ENCODE measurements at regions not wholly inside any gene's neighbourhood (a gene's known extent, or its start where the extent isn't known, plus 50 kb on each side); places are given as distances from the start of the nearest gene placed in this dataset.

- Histone ChIP-seq H2BK15ac (ENCODE audit: low read depth, poor library complexity, severe bottlenecking) (no peak overlapping the region), H3K79me1 (replicated peaks; ENCODE audit: low read length, poor library complexity, severe bottlenecking) (no peaks in the 10 kb centered on the region), H3K4me3 (ENCODE audit: insufficient read depth in 1 of 2, low read depth in 1 of 2, low read length in 2 of 2) (no peak overlapping the region), H2AK5ac (ENCODE audit: low read length, severe bottlenecking) (no peak overlapping the region), H3K4ac (ENCODE audit: low read depth in 1 of 2, low read length in 2 of 2) (no peak overlapping the region), H3K4me2 (ENCODE audit: low read length, poor library complexity, severe bottlenecking) (no peak overlapping the region), H3K23ac (ENCODE audit: low read length in 2 of 2) (no peak overlapping the region), H3K9me3 (ENCODE audit: control insufficient read depth, low read length) (no peaks in the 10 kb centered on the region), H3K36me3 (ENCODE audit: control insufficient read depth in 1 of 2, insufficient read depth in 2 of 2, low read depth in 1 of 2, low read length in 2 of 2) (no peaks in the 10 kb centered on the region), H2BK5ac (ENCODE audit: low read depth, low read length, poor library complexity, severe bottlenecking) (no peak overlapping the region), H3K9ac (ENCODE audit: low read length) (no peak overlapping the region), H3K14ac (ENCODE audit: low read length in 2 of 2) (no peak overlapping the region), H4K91ac (ENCODE audit: low read length) (no peak overlapping the region), H2BK120ac (ENCODE audit: low read depth, low read length) (no peak overlapping the region), H3K18ac (ENCODE audit: low read depth in 1 of 2, low read length in 2 of 2) (peak overlapping the region in 1 of 2 experiments; percentile 49), H2BK12ac (ENCODE audit: low read length in 2 of 2) (no peak overlapping the region), H2AFZ (ENCODE audit: low read depth, low read length) (no peak overlapping the region), H4K8ac (ENCODE audit: low read length) (no peak overlapping the region), H3K27ac (ENCODE audit: low read length, poor library complexity, severe bottlenecking) (no peak overlapping the region), H3K4me1 (ENCODE audit: control insufficient read depth, insufficient read depth, low read depth, low read length) (peaks cover 29% of the 10 kb centered on the region), H3K27me3 (ENCODE audit: control insufficient read depth in 1 of 2, insufficient read depth in 1 of 2, low read length in 2 of 2) (peaks cover 0 to 31% of the 10 kb centered on the region in 2 experiments)
- 93% methylated on average over 5 of the region's 5 CpGs for WGBS
- DNase-seq: no peak
Observed at GRCh38 chr1:25018943-25019336, 88.9 kb upstream of the RUNX3 start.

- H3K4ac ChIP-seq (ENCODE audit: low read depth in 1 of 2, low read length in 2 of 2): no peak overlapping the region
Observed at GRCh38 chr1:25018110-25018735, 88.1 kb upstream of the RUNX3 start.

GRCh38 chr1:25017436-25018109 lies 87.5 kb upstream of the RUNX3 start:
- 74% methylated on average over 11 of the region's 11 CpGs for WGBS
- peak; percentile 81 for DNase-seq
- H3K18ac ChIP-seq (ENCODE audit: low read depth in 1 of 2, low read length in 2 of 2): peak overlapping the region in 1 of 2 experiments; percentile 46
- H3K36me3 ChIP-seq (ENCODE audit: control insufficient read depth in 1 of 2, insufficient read depth in 2 of 2, low read depth in 1 of 2, low read length in 2 of 2): no peaks in the 10 kb centered on the region
- no peak overlapping the region for H2BK15ac ChIP-seq (ENCODE audit: low read depth, poor library complexity, severe bottlenecking)
- no peak overlapping the region for H2BK12ac ChIP-seq (ENCODE audit: low read length in 2 of 2)
- no peak overlapping the region for H2BK120ac ChIP-seq (ENCODE audit: low read depth, low read length)
- peak overlapping the region in 1 of 2 experiments; percentile 9 for H3K4ac ChIP-seq (ENCODE audit: low read depth in 1 of 2, low read length in 2 of 2)
- no peak overlapping the region for H3K4me3 ChIP-seq (ENCODE audit: insufficient read depth in 1 of 2, low read depth in 1 of 2, low read length in 2 of 2)
- H3K4me2 ChIP-seq (ENCODE audit: low read length, poor library complexity, severe bottlenecking): no peak overlapping the region
- H2BK5ac ChIP-seq (ENCODE audit: low read depth, low read length, poor library complexity, severe bottlenecking): no peak overlapping the region
- H2AK5ac ChIP-seq (ENCODE audit: low read length, severe bottlenecking): no peak overlapping the region
- H3K79me1 ChIP-seq (replicated peaks; ENCODE audit: low read length, poor library complexity, severe bottlenecking): no peaks in the 10 kb centered on the region
- peaks cover 25% of the 10 kb centered on the region for H3K4me1 ChIP-seq (ENCODE audit: control insufficient read depth, insufficient read depth, low read depth, low read length)
- no peak overlapping the region for H3K23ac ChIP-seq (ENCODE audit: low read length in 2 of 2)
- no peak overlapping the region for H2AFZ ChIP-seq (ENCODE audit: low read depth, low read length)
- H3K9me3 ChIP-seq (ENCODE audit: control insufficient read depth, low read length): no peaks in the 10 kb centered on the region
- no peak overlapping the region for H4K91ac ChIP-seq (ENCODE audit: low read length)
- peak overlapping the region in 1 of 2 experiments; percentile 8 for H3K14ac ChIP-seq (ENCODE audit: low read length in 2 of 2)
- peaks cover 0 to 36% of the 10 kb centered on the region in 2 experiments for H3K27me3 ChIP-seq (ENCODE audit: control insufficient read depth in 1 of 2, insufficient read depth in 1 of 2, low read length in 2 of 2)
- H4K8ac ChIP-seq (ENCODE audit: low read length): no peak overlapping the region
- no peak overlapping the region for H3K27ac ChIP-seq (ENCODE audit: low read length, poor library complexity, severe bottlenecking)
- no peak overlapping the region for H3K9ac ChIP-seq (ENCODE audit: low read length)

More at GRCh38 chr1:25018110-25018735, 88.1 kb upstream of the RUNX3 start:
- Histone ChIP-seq H3K9ac (ENCODE audit: low read length) (no peak overlapping the region), H2BK15ac (ENCODE audit: low read depth, poor library complexity, severe bottlenecking) (peak overlapping the region; percentile 1), H3K79me1 (replicated peaks; ENCODE audit: low read length, poor library complexity, severe bottlenecking) (no peaks in the 10 kb centered on the region), H3K4me2 (ENCODE audit: low read length, poor library complexity, severe bottlenecking) (no peak overlapping the region), H3K14ac (ENCODE audit: low read length in 2 of 2) (no peak overlapping the region), H3K23ac (ENCODE audit: low read length in 2 of 2) (no peak overlapping the region), H2BK5ac (ENCODE audit: low read depth, low read length, poor library complexity, severe bottlenecking) (no peak overlapping the region), H3K27ac (ENCODE audit: low read length, poor library complexity, severe bottlenecking) (no peak overlapping the region), H4K8ac (ENCODE audit: low read length) (no peak overlapping the region), H2AK5ac (ENCODE audit: low read length, severe bottlenecking) (no peak overlapping the region), H3K4me1 (ENCODE audit: control insufficient read depth, insufficient read depth, low read depth, low read length) (peaks cover 26% of the 10 kb centered on the region), H2AFZ (ENCODE audit: low read depth, low read length) (no peak overlapping the region), H3K9me3 (ENCODE audit: control insufficient read depth, low read length) (no peaks in the 10 kb centered on the region), H3K36me3 (ENCODE audit: control insufficient read depth in 1 of 2, insufficient read depth in 2 of 2, low read depth in 1 of 2, low read length in 2 of 2) (no peaks in the 10 kb centered on the region), H3K18ac (ENCODE audit: low read depth in 1 of 2, low read length in 2 of 2) (peak overlapping the region in 1 of 2 experiments; percentile 46), H4K91ac (ENCODE audit: low read length) (no peak overlapping the region), H2BK120ac (ENCODE audit: low read depth, low read length) (no peak overlapping the region), H3K4me3 (ENCODE audit: insufficient read depth in 1 of 2, low read depth in 1 of 2, low read length in 2 of 2) (no peak overlapping the region), H3K27me3 (ENCODE audit: control insufficient read depth in 1 of 2, insufficient read depth in 1 of 2, low read length in 2 of 2) (peaks cover 0 to 31% of the 10 kb centered on the region in 2 experiments), H2BK12ac (ENCODE audit: low read length in 2 of 2) (peak overlapping the region in 1 of 2 experiments; percentile 47)
- WGBS: 82% methylated on average over 7 of the region's 7 CpGs
- DNase-seq: no peak

Data from mesenchymal stem cell (in vitro differentiated cells and primary cell).